Uterus (tissue), 3 donors: ENCODE measurements at regions not wholly inside any gene's neighbourhood (a gene's known extent, or its start where the extent isn't known, plus 50 kb on each side); places are given as distances from the start of the nearest gene placed in this dataset.

ENCODE experiments used
- DNase-seq, 2 donors: peaks; one replicate each; pipeline ENCODE4 v3.0.0-alpha.2; 2019 to 2020
- H3K27ac ChIP-seq, 2 donors: fragments of 200-600 bp; sonication (generic); 1 replicate in 1 of 2; 2 replicates in 1 of 2; pipeline ENCODE4 v1.5.1; 2016 to 2018
- H3K27me3 ChIP-seq, 2 donors: fragments of 200-600 bp; sonication (generic); one replicate each; pipeline ENCODE4 v1.5.1; 2018 to 2019; ENCODE audit warnings: control low read depth in 1 of 2
- H3K36me3 ChIP-seq, 2 donors: fragments of 200-600 bp; sonication (generic); one replicate each; pipeline ENCODE4 v1.5.1; 2019; ENCODE audit warnings: control low read depth in 1 of 2
- H3K4me1 ChIP-seq, 2 donors: fragments of 200-600 bp; sonication (generic); one replicate each; pipeline ENCODE4 v1.5.1; 2018 to 2019; ENCODE audit warnings: control low read depth in 1 of 2
- H3K4me3 ChIP-seq, 2 donors: fragments of 200-600 bp; sonication (generic); 1 replicate in 1 of 2; 2 replicates in 1 of 2; pipeline ENCODE4 v1.5.1; 2018 to 2019; ENCODE audit warnings: mild to moderate bottlenecking in 1 of 2
- H3K9me3 ChIP-seq, 2 donors: fragments of 200-600 bp; sonication (generic); one replicate each; pipeline ENCODE4 v1.5.1; 2019; ENCODE audit warnings: control low read depth in 1 of 2
- POLR2A ChIP-seq, 2 donors: fragments of 450-650 bp; IDR thresholded peaks; one replicate each; pipeline ENCODE4 v1.6.1; 2016; ENCODE audit warnings: antibody characterized with exemption in 2 of 2, mild to moderate bottlenecking in 1 of 2, moderate library complexity in 1 of 2
- intact Hi-C: fragments of 100-400 bp; cut with DNase I; formaldehyde crosslinking; loops from one replicate; pipeline ENCODE4 v1.15.1; 2023; ENCODE audit warnings: low total_unique reads
- TF ChIP-seq, protein P1 (sequence below), 4 experiments: fragments of 200-600 bp in 2 of 4; fragments of 450-650 bp in 2 of 4; sonication (generic) in 2 of 4; IDR thresholded peaks; one replicate each; pipeline ENCODE4 v1.5.1; 2016 to 2019; ENCODE audit warnings: antibody characterized with exemption in 4 of 4, mild to moderate bottlenecking in 2 of 4, moderate library complexity in 1 of 4
- donor health status: DM: yes; HTN: yes; CAD: no.

GRCh38 chr18:10116574-10116973 lies 202.8 kb downstream of the VAPA start:
- H3K4me1 ChIP-seq = no peaks in the 10 kb centered on the region
- H3K27me3 ChIP-seq = no peaks in the 10 kb centered on the region
- H3K36me3 ChIP-seq = no peaks in the 10 kb centered on the region
- H3K27ac ChIP-seq = no peak overlapping the region
- H3K4me3 ChIP-seq = no peak overlapping the region
- intact Hi-C loops = no loop called here
- no peak for DNase-seq
- H3K9me3 ChIP-seq = no peaks in the 10 kb centered on the region
- TF ChIP-seq, protein P1, sequence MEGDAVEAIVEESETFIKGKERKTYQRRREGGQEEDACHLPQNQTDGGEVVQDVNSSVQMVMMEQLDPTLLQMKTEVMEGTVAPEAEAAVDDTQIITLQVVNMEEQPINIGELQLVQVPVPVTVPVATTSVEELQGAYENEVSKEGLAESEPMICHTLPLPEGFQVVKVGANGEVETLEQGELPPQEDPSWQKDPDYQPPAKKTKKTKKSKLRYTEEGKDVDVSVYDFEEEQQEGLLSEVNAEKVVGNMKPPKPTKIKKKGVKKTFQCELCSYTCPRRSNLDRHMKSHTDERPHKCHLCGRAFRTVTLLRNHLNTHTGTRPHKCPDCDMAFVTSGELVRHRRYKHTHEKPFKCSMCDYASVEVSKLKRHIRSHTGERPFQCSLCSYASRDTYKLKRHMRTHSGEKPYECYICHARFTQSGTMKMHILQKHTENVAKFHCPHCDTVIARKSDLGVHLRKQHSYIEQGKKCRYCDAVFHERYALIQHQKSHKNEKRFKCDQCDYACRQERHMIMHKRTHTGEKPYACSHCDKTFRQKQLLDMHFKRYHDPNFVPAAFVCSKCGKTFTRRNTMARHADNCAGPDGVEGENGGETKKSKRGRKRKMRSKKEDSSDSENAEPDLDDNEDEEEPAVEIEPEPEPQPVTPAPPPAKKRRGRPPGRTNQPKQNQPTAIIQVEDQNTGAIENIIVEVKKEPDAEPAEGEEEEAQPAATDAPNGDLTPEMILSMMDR (IDR thresholded peaks at IDR 0.05) = no peak
- no peak for TF ChIP-seq POLR2A (IDR thresholded peaks at IDR 0.05)

- Histone ChIP-seq H3K9me3 (no peaks in the 10 kb centered on the region), H3K4me3 (no peak overlapping the region), H3K36me3 (no peaks in the 10 kb centered on the region), H3K27ac (no peak overlapping the region), H3K4me1 (no peaks in the 10 kb centered on the region), H3K27me3 (no peaks in the 10 kb centered on the region)
- intact Hi-C loops = no loop called here
- DNase-seq = no peak
- TF ChIP-seq, protein P1 (IDR thresholded peaks at IDR 0.05) = no peak
- TF ChIP-seq POLR2A (IDR thresholded peaks at IDR 0.05) = no peak
Observed at GRCh38 chr18:10119528-10119927, 205.7 kb downstream of the VAPA start.

DNA sequence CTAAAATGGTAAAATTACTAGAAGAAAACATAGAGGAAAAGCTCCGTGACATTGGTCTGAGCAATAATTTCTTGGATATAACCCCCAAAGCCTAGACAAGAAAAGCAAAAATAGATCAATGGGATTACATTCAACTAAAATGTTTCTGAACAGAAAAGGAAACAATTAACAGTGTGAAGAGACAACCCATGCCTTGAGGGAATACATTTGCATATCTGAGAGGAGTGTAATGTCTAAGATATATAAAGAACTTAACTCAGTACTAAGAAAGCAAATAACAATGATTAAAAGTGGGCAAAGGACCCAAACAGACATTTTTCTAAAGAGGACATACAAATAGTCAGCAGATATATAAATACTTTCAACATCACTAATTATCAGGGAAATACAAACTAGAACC lies 206.2 kb downstream of the VAPA start:
- Histone ChIP-seq H3K4me3 (no peak overlapping the region), H3K27ac (no peak overlapping the region), H3K36me3 (no peaks in the 10 kb centered on the region), H3K27me3 (no peaks in the 10 kb centered on the region), H3K9me3 (no peaks in the 10 kb centered on the region), H3K4me1 (no peaks in the 10 kb centered on the region)
- TF ChIP-seq POLR2A (IDR thresholded peaks at IDR 0.05) = no peak
- TF ChIP-seq, protein P1 (IDR thresholded peaks at IDR 0.05) = no peak
- DNase-seq = no peak
- intact Hi-C loops = no loop called here

DNA sequence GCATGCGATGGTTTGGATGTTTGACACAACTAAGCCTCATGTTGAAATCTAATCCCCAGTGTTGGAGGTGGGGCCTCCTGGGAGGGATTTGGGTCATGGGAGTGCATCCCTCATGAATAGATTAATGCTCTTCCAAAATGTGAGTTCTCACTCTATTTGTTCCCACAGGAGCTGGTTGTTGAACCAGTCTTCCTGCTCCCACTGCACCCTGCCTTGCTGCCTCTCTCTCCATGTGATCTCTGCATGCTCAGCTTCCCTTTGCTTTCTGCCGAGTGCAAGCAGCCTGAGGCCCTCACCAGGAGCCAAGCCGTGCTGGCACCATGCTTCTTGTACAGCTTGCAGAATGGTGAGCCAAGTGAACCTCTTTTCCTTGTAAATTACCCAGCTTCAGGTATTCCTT lies 206.8 kb downstream of the VAPA start:
- no peak overlapping the region for H3K27ac ChIP-seq
- intact Hi-C loops = no loop called here
- H3K4me1 ChIP-seq = no peaks in the 10 kb centered on the region
- H3K9me3 ChIP-seq = no peaks in the 10 kb centered on the region
- no peaks in the 10 kb centered on the region for H3K27me3 ChIP-seq
- TF ChIP-seq POLR2A (IDR thresholded peaks at IDR 0.05) = no peak
- TF ChIP-seq, protein P1 (IDR thresholded peaks at IDR 0.05) = no peak
- no peaks in the 10 kb centered on the region for H3K36me3 ChIP-seq
- DNase-seq = no peak
- no peak overlapping the region for H3K4me3 ChIP-seq

DNA sequence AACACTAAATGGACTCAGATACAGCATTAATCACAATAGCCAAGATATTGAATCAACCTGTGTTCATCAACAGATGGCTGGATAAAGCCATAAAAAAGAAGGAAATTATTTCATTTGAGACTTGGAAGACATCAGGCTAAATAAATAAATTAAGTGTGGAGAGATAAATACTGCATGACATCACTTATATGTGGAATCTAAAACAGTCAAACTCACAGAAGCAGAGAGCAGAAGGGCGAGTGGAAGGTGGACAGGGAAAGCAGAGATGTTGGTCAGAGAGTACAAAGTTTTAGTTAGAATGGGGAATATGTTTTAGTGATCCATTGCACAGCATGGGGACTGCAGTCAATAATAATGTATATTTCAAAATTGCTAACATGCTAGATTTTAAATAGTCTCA lies 207.2 kb downstream of the VAPA start:
- Histone ChIP-seq H3K9me3 (no peaks in the 10 kb centered on the region), H3K4me1 (no peaks in the 10 kb centered on the region), H3K36me3 (no peaks in the 10 kb centered on the region), H3K4me3 (no peak overlapping the region), H3K27ac (no peak overlapping the region), H3K27me3 (no peaks in the 10 kb centered on the region)
- intact Hi-C loops = no loop called here
- TF ChIP-seq, protein P1 (IDR thresholded peaks at IDR 0.05) = no peak
- no peak for TF ChIP-seq POLR2A (IDR thresholded peaks at IDR 0.05)
- no peak for DNase-seq
